ENCODE measurements at regions not wholly inside any gene's neighbourhood (a gene's known extent, or its start where the extent isn't known, plus 50 kb on each side); places are given as distances from the start of the nearest gene placed in this dataset.
"Not testable (repeated sequence)": the region's sequence is repeated elsewhere in the genome, so short reads cannot be mapped to it uniquely, and the experiment has no call there.

DNA sequence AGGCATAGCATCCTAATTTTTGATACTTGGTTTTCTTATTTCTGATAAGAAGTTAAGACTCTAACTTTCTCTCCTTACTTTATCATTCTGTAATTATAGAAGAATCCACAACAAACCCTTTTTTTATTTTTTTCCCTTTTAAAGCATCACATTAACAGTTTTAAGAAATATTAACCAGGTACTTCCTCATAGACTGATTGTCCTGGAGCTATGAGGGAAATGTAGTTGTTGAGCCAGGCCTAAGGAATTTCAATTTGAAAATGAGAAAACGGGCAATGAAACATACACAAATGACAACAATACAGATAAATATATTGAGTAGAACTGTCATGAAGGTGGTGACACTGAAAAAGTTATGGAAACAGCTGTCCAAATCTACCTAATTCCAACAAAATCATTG, 569.0 kb downstream of the KCNA4 start:
- TF ChIP-seq, protein P1, sequence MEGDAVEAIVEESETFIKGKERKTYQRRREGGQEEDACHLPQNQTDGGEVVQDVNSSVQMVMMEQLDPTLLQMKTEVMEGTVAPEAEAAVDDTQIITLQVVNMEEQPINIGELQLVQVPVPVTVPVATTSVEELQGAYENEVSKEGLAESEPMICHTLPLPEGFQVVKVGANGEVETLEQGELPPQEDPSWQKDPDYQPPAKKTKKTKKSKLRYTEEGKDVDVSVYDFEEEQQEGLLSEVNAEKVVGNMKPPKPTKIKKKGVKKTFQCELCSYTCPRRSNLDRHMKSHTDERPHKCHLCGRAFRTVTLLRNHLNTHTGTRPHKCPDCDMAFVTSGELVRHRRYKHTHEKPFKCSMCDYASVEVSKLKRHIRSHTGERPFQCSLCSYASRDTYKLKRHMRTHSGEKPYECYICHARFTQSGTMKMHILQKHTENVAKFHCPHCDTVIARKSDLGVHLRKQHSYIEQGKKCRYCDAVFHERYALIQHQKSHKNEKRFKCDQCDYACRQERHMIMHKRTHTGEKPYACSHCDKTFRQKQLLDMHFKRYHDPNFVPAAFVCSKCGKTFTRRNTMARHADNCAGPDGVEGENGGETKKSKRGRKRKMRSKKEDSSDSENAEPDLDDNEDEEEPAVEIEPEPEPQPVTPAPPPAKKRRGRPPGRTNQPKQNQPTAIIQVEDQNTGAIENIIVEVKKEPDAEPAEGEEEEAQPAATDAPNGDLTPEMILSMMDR (IDR thresholded peaks at IDR 0.05; ENCODE audit: insufficient read depth in 1 of 2, low read depth in 1 of 2, low read length in 1 of 2, severe bottlenecking in 1 of 2, unreplicated experiment in 1 of 2), result no peak
- intact Hi-C loops (cut with micrococcal nuclease; ENCODE audit: unreplicated experiment), result loop anchor here (1.0 to 5.0 kb wide), 4 partner anchors 695 to 1469 kb away; no protein-coding TSS in a partner anchor
- Mint-ChIP-seq H3K4me3 (ENCODE audit: unreplicated experiment) (no peak overlapping the region), H3K4me1 (ENCODE audit: low read depth, unreplicated experiment) (no peaks in the 10 kb centered on the region), H3K27ac (ENCODE audit: unreplicated experiment) (no peak overlapping the region), H3K9me3 (ENCODE audit: unreplicated experiment) (no peaks in the 10 kb centered on the region), H3K27me3 (ENCODE audit: insufficient read depth, unreplicated experiment) (no peaks in the 10 kb centered on the region), H3K36me3 (ENCODE audit: insufficient read depth, unreplicated experiment) (no peaks in the 10 kb centered on the region)
- no TSS peak for BruUV-seq (replicated peaks)
- H3K4me1 ChIP-seq, result no peaks in the 10 kb centered on the region
- H3K27me3 ChIP-seq (replicated peaks; ENCODE audit: control insufficient read depth, insufficient read depth, low read length), result no peaks in the 10 kb centered on the region
- DNase-seq, result no peak
- H3K36me3 ChIP-seq (ENCODE audit: control insufficient read depth, insufficient read depth, low read length), result no peaks in the 10 kb centered on the region
- no peaks in the 10 kb centered on the region for H3K9me3 ChIP-seq
- CTCF ChIA-PET, result no interaction called here
- no peak overlapping the region for H3K4me3 ChIP-seq (ENCODE audit: low read depth, low read length)
- POLR2A ChIA-PET, result no interaction called here

DNA sequence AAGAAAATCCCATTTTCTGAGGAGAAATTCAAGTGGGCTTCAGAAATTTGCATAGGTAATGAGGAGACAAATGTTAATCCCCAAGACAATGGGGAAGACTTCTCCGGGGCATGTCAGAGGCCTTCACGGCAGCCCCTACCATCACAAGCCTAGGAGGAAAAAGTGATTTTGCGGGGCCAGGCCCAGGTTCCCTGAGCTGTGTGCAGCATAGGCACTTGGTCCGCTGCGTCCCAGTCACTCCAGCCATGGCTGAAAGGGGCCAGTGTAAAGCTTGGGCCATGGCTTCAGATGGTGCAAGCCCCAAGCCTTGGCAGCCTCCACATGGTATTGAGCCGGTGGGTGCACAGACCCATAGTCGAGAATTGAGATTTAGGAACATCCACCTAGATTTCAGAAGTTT, 570.7 kb downstream of the KCNA4 start:
- CTCF ChIA-PET, result no interaction called here
- Histone ChIP-seq H3K27me3 (replicated peaks; ENCODE audit: control insufficient read depth, insufficient read depth, low read length) (no peaks in the 10 kb centered on the region), H3K36me3 (ENCODE audit: control insufficient read depth, insufficient read depth, low read length) (no peaks in the 10 kb centered on the region), H3K4me3 (ENCODE audit: low read depth, low read length) (no peak overlapping the region), H3K4me1 (no peaks in the 10 kb centered on the region), H3K9me3 (no peaks in the 10 kb centered on the region)
- BruUV-seq (replicated peaks), result no TSS peak
- TF ChIP-seq, protein P1 (IDR thresholded peaks at IDR 0.05; ENCODE audit: insufficient read depth in 1 of 2, low read depth in 1 of 2, low read length in 1 of 2, severe bottlenecking in 1 of 2, unreplicated experiment in 1 of 2), result no peak
- no peak overlapping the region for H3K27ac Mint-ChIP-seq (ENCODE audit: unreplicated experiment)
- H3K9me3 Mint-ChIP-seq (ENCODE audit: unreplicated experiment), result no peaks in the 10 kb centered on the region
- H3K27me3 Mint-ChIP-seq (ENCODE audit: insufficient read depth, unreplicated experiment), result no peaks in the 10 kb centered on the region
- intact Hi-C loops (cut with micrococcal nuclease; ENCODE audit: unreplicated experiment), result loop anchor here (5.0 kb wide), 1 partner anchor 1471 kb away; no protein-coding TSS in a partner anchor
- no peaks in the 10 kb centered on the region for H3K36me3 Mint-ChIP-seq (ENCODE audit: insufficient read depth, unreplicated experiment)
- no peak overlapping the region for H3K4me3 Mint-ChIP-seq (ENCODE audit: unreplicated experiment)
- no peaks in the 10 kb centered on the region for H3K4me1 Mint-ChIP-seq (ENCODE audit: low read depth, unreplicated experiment)
- DNase-seq, result no peak
- POLR2A ChIA-PET, result no interaction called here

DNA sequence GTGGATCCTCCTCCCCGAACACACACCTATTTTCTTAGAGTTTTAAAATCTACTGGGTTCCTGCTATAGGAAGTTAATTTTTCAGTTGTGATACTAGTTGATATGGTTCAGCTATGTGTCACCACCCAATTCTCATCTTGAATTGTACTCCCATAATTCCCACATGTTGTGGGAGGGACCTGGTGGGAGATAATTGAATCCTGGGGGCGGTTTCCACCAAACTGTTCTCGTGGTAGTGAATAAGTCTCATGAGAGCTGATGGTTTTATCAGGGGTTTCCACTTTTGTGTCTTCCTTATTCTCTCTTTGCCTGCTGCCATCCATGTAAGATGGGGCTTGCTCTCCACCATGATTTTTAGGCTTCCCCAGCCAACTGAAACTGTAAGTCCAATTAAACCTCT, 571.6 kb downstream of the KCNA4 start:
- intact Hi-C loops (cut with micrococcal nuclease; ENCODE audit: unreplicated experiment), result loop anchor here (5.0 kb wide), 1 partner anchor 1472 kb away; no protein-coding TSS in a partner anchor
- H3K27me3 ChIP-seq (replicated peaks; ENCODE audit: control insufficient read depth, insufficient read depth, low read length); DNase-seq; H3K36me3 ChIP-seq (ENCODE audit: control insufficient read depth, insufficient read depth, low read length); H3K4me1 Mint-ChIP-seq (ENCODE audit: low read depth, unreplicated experiment); POLR2A ChIA-PET; H3K4me3 ChIP-seq (ENCODE audit: low read depth, low read length); CTCF ChIA-PET; H3K36me3 Mint-ChIP-seq (ENCODE audit: insufficient read depth, unreplicated experiment); H3K27ac Mint-ChIP-seq (ENCODE audit: unreplicated experiment); H3K9me3 ChIP-seq; H3K4me1 ChIP-seq; H3K4me3 Mint-ChIP-seq (ENCODE audit: unreplicated experiment); H3K27me3 Mint-ChIP-seq (ENCODE audit: insufficient read depth, unreplicated experiment); H3K9me3 Mint-ChIP-seq (ENCODE audit: unreplicated experiment); BruUV-seq (replicated peaks): not testable (repeated sequence)

DNA sequence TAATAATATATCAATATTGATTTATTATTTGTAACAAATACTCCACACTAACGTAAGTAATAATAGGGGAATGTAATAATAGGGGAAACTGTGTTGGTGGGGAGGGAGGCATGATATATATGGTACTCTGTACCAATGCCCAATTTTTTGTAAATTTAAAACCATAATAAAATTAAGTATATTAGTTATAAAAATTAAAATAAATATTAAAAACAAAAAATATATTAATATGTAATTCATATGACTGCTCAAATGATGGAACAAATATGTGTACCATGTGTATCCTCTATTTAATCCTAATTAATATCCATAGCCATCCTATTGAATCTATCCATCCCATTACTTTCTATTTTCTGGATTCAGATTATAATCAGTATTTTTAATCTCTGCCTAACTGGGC, 578.0 kb downstream of the KCNA4 start:
- Histone ChIP-seq H3K4me1 (no peaks in the 10 kb centered on the region), H3K4me3 (ENCODE audit: low read depth, low read length) (no peak overlapping the region), H3K36me3 (ENCODE audit: control insufficient read depth, insufficient read depth, low read length) (no peaks in the 10 kb centered on the region), H3K27me3 (replicated peaks; ENCODE audit: control insufficient read depth, insufficient read depth, low read length) (no peaks in the 10 kb centered on the region), H3K9me3 (no peaks in the 10 kb centered on the region)
- H3K36me3 Mint-ChIP-seq (ENCODE audit: insufficient read depth, unreplicated experiment), result no peaks in the 10 kb centered on the region
- intact Hi-C loops (cut with micrococcal nuclease; ENCODE audit: unreplicated experiment), result no loop called here
- H3K27ac Mint-ChIP-seq (ENCODE audit: unreplicated experiment), result no peak overlapping the region
- ChIA-PET POLR2A (no interaction called here), CTCF (no interaction called here)
- BruUV-seq (replicated peaks), result no TSS peak
- peaks cover 2% of the 10 kb centered on the region for H3K27me3 Mint-ChIP-seq (ENCODE audit: insufficient read depth, unreplicated experiment)
- TF ChIP-seq, protein P1 (IDR thresholded peaks at IDR 0.05; ENCODE audit: insufficient read depth in 1 of 2, low read depth in 1 of 2, low read length in 1 of 2, severe bottlenecking in 1 of 2, unreplicated experiment in 1 of 2), result no peak
- H3K9me3 Mint-ChIP-seq (ENCODE audit: unreplicated experiment), result no peaks in the 10 kb centered on the region
- H3K4me1 Mint-ChIP-seq (ENCODE audit: low read depth, unreplicated experiment), result no peaks in the 10 kb centered on the region
- H3K4me3 Mint-ChIP-seq (ENCODE audit: unreplicated experiment), result no peak overlapping the region
- DNase-seq, result no peak

Measured in Caco-2 (cell line).